Hepatocyte (in vitro differentiated cells): ENCODE measurements at regions not wholly inside any gene's neighbourhood (a gene's known extent, or its start where the extent isn't known, plus 50 kb on each side); places are given as distances from the start of the nearest gene placed in this dataset.

Source experiments
- EZH2 ChIP-seq: fragments of 200-600 bp; sonication (generic); IDR thresholded peaks from 2 replicates; pipeline ENCODE4 v1.6.1; 2016; ENCODE audit warnings: antibody characterized with exemption, mild to moderate bottlenecking, borderline replicate concordance
- TF ChIP-seq, protein P1 (sequence below): fragments of 200-600 bp; sonication (generic); IDR thresholded peaks from 2 replicates; pipeline ENCODE4 v1.5.1; 2016; ENCODE audit warnings: antibody characterized with exemption, mild to moderate bottlenecking; ENCODE audit not compliant: poor library complexity

DNA sequence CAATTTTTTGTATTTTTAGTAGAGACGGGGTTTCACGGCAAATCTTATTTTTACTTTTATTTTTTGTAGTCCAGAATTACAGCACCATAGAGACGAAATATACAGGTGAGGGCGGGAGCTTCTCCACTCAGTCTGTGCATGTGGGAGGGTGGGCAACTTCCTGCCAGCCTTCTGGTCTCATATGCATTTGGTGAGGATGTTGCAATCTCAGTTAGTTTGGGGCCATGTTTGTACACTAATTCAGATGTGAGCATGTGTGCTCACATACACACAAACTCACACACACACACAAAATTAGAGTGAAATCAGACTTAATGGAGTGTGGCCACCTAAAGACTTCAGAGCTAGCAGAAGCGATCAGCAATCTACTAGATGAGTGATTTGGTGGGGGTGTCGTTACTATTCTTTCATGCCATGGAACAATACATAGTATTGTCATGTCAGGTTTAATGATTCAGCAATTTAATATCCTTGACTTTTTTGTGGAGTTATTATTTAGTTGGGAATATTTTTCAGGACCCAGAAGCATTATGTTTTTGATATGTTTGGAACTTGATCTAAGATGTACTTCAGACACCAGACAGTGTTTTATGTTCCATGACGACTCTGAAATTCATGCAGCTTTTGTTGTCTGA lies 78.0 kb upstream of the BMP2 start:
- no peak for TF ChIP-seq EZH2
- TF ChIP-seq, protein P1, sequence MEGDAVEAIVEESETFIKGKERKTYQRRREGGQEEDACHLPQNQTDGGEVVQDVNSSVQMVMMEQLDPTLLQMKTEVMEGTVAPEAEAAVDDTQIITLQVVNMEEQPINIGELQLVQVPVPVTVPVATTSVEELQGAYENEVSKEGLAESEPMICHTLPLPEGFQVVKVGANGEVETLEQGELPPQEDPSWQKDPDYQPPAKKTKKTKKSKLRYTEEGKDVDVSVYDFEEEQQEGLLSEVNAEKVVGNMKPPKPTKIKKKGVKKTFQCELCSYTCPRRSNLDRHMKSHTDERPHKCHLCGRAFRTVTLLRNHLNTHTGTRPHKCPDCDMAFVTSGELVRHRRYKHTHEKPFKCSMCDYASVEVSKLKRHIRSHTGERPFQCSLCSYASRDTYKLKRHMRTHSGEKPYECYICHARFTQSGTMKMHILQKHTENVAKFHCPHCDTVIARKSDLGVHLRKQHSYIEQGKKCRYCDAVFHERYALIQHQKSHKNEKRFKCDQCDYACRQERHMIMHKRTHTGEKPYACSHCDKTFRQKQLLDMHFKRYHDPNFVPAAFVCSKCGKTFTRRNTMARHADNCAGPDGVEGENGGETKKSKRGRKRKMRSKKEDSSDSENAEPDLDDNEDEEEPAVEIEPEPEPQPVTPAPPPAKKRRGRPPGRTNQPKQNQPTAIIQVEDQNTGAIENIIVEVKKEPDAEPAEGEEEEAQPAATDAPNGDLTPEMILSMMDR: no peak
